Kidney capillary endothelial cell (primary cell): ENCODE measurements at regions not wholly inside any gene's neighbourhood (a gene's known extent, or its start where the extent isn't known, plus 50 kb on each side); places are given as distances from the start of the nearest gene placed in this dataset.

Source experiments
- DNase-seq: peaks from one replicate; pipeline ENCODE4 v3.0.0-alpha.2; 2018; ENCODE audit warnings: low spot score

DNA sequence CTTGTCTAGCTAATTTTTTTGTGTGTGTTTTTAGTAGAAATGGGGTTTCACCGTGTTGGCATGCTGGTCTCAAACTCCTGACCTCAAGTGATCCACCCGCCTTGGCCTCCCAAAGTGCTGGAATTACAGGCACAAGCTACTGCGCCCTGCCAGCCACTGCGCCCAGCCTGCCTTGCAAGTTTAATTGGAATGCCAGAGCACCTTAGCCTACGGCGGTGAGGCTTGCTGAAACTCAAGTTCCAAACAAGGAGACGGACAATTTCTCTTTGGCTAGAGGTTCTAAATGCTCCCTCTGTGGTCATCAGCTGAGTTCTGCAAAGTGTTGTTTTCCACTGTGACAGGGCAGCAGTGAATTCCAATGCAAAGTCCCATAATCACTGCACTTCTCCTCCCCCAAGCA is 583.4 kb downstream of the KCNJ3 start:
- DNase-seq: no peak

- no peak for DNase-seq
Measured at GRCh38 chr2:155273323-155273722, 574.8 kb downstream of the KCNJ3 start.

DNA sequence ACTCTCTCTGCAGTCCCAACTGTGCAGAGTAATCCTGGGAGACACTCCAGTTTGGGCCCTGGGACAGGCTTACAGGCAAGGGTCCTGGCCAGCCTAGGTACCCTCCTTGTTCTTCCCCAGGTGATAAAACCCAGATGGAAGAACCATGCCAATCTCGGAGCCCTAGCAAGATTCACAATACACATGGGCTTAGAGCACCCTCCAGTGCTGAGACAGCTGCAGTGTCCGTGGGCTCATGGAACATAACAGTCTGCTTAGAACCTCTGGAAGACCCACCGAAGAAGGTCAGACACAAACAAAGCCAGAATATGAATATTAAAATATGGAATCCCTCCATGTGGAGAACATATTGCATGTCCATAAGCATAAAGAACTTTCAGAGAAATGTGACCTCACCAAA is 568.1 kb downstream of the KCNJ3 start:
- no peak for DNase-seq

GRCh38 chr2:155266109-155266508 is 567.6 kb downstream of the KCNJ3 start:
- no peak for DNase-seq

GRCh38 chr2:155256803-155257202 is 558.3 kb downstream of the KCNJ3 start:
- DNase-seq: no peak

GRCh38 chr2:155250800-155251199 is 552.3 kb downstream of the KCNJ3 start:
- peak; percentile 10 for DNase-seq

- no peak for DNase-seq
Measured at GRCh38 chr2:155240176-155240575, 541.7 kb downstream of the KCNJ3 start.

DNA sequence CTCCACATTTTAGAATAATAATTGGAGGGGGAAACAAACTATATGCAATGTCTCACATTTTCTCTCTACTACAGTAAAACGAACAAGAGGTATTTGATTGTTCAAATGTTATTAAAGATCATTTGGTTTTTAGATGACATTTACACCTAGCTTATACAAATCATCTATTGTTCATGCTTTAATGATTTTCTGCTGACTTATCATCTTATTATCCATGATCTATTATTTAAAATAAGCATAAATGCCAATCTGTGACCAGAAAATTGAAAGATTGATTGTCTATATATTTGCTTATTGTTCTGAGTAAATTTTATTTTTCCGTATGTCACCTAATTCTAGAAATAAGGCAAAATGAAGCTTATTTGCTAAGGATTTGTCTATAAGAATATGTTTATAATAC is 537.2 kb downstream of the KCNJ3 start:
- no peak for DNase-seq

GRCh38 chr2:155223781-155224406 is 525.4 kb downstream of the KCNJ3 start:
- DNase-seq: peak; percentile 19

GRCh38 chr2:155218945-155219344 is 520.5 kb downstream of the KCNJ3 start:
- DNase-seq: no peak

- no peak for DNase-seq
Measured at GRCh38 chr2:155218292-155218924, 519.9 kb downstream of the KCNJ3 start.

GRCh38 chr2:155215037-155215707 is 516.7 kb downstream of the KCNJ3 start:
- no peak for DNase-seq

GRCh38 chr2:155209696-155210450 is 511.4 kb downstream of the KCNJ3 start:
- DNase-seq: no peak

DNA sequence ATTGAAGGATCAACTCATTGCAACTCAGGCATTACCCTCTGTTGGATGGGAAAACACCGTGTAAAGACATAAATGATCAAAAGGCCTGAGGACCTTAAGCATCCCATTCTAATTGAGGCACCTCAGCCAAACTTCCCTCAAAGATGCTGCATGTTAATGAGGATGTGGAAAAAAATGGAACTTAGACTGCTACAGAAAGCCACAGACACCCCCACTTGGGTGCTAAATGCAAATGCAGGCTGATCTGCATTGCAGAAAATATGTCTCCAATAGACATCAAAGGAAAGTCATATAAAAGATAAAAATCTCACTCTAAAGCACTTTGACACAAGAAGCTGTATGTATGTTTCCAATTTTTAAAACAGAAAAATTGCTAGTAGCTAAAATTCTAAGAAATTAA is 504.7 kb downstream of the KCNJ3 start:
- DNase-seq: no peak

- no peak for DNase-seq
Measured at GRCh38 chr2:155200753-155201152, 502.3 kb downstream of the KCNJ3 start.

GRCh38 chr2:155190342-155190741 is 491.8 kb downstream of the KCNJ3 start:
- DNase-seq: no peak

DNA sequence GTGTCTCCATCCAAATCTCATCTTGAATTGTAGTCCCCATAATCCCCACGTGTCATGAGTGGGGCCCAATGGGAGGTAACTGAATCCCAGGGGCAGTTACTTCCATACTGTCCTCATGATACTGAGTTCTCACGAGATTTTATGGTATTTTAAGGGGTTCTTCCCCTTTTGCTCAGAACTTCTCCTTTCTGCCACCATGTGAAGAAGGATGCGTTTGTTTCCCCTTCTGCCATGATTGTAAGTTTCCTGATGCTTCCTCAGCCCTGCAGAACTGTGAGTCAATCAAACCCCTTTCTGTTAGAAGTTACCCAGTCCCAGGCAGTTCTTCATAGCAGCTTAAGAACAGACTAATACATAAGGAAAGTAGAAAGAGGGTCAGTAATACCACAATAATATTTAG is 480.4 kb downstream of the KCNJ3 start:
- no peak for DNase-seq

DNA sequence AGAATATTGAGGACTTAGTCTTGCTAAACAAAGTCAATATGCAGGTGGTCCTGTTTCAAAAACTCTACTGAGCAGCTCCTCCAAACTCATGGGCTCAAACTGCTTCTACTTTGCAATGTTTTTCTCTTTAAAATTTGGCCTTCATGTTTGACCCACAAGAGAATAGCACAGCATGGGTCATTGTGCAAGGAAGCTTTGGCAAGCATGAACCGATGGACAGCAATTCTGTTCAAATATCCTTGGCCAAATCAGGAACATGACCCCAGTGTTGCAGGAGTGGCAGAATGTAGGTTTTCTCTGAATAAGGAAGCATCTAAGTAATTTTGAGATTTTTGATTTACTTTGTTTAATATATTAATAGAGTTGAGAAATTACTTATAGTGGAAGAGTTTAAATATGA is 477.9 kb downstream of the KCNJ3 start:
- no peak for DNase-seq

GRCh38 chr2:155169317-155169716 is 470.8 kb downstream of the KCNJ3 start:
- no peak for DNase-seq

DNA sequence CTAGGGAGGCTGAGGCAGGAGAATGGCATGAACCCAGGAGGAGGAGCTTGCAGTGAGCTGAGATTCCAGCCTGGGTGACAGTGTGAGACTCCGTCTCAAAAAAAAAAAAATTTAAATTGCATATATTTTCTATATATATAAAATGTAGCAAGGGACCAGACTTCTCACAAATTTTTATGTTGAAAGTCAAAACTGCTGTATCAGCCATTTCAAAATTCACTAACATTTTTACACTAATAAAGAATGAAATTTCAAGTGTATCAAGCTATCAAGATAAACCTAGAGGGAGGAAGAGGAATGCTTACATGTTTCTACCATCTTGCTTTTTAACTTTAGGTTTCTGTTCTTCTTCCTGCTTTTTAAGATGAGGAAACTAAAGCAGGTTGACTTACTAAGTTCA is 464.0 kb downstream of the KCNJ3 start:
- no peak for DNase-seq

- no peak for DNase-seq
Measured at GRCh38 chr2:155161314-155161713, 462.8 kb downstream of the KCNJ3 start.

GRCh38 chr2:155157711-155158110 is 459.2 kb downstream of the KCNJ3 start:
- no peak for DNase-seq

GRCh38 chr2:155157065-155157464 is 458.6 kb downstream of the KCNJ3 start:
- DNase-seq: no peak
